GM18907 (cell line): ENCODE measurements at regions not wholly inside any gene's neighbourhood (a gene's known extent, or its start where the extent isn't known, plus 50 kb on each side); places are given as distances from the start of the nearest gene placed in this dataset.
"Not testable (repeated sequence)": the region's sequence is repeated elsewhere in the genome, so short reads cannot be mapped to it uniquely, and the experiment has no call there.

Experiments
- ATAC-seq: cut with Tn5 transposase; IDR thresholded peaks from one replicate; pipeline ENCODE4 v1.9.1; 2021; ENCODE audit warnings: mild to moderate bottlenecking, moderate library complexity; ENCODE audit not compliant: unreplicated experiment

DNA sequence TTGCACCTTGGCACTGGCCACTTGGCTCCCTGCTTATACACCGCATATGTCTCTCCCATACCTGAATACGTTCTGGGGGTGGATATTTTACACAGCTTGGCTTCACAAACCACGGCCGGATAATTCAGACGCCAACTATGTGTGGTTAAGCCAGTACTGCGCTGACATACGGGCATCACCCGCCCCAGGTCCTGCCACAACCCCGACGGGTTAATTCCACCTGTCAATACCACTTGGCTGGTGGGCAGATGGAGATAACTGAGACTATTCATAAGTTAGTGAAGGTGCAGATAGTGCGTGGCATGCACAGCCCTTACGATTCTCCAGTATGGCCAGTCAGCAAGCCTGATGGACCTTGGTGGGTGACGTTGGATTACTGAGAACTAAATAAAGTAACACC is 696.3 kb upstream of the AGA start:
- no peak for ATAC-seq

DNA sequence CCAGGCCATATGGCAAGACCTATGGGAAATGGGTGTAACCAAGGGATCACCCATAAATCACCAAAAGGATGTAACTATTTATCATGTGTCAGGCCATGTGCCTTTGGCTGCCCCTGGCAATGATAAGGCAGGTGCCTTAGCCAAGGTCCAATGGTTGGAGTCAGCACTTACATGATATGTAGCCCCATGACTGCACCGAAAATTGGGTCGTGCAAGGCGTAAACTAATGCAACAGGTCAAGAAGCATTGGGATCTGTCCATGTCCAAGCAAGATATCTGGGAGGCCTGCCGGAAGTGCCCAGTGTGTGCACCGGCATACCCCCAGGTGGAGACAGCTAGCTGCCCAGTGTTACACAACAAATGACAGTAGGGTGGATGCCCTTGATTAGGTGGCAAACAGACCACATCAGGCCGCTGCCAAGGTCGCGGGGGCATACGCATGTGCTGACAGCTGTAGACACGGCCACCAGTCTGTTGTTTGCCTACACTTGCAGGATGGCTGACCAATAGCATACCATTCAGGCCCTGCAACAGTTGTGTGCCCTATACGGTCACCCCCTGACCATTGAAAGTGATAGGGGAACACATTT is 698.2 kb upstream of the AGA start:
- no peak for ATAC-seq

DNA sequence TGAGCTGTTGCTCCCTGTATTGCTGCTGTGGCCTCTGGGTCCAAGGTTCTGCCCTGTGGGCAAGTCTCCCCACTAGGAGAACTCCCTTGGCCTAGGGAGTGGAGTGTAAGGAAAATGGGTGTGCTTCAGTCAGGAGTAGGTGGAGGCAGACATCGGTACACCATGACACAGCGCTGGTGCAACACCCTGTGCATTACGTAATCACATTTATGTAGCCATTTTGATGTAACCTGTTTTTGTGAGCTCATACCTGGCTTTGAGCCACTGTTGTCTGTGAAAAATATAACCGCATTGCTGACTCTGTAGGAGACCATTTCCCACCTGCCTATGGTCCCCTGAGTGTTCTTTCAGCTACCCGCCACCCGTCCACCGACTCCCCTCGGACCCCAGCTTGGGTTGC is 700.5 kb upstream of the AGA start:
- ATAC-seq: no peak

DNA sequence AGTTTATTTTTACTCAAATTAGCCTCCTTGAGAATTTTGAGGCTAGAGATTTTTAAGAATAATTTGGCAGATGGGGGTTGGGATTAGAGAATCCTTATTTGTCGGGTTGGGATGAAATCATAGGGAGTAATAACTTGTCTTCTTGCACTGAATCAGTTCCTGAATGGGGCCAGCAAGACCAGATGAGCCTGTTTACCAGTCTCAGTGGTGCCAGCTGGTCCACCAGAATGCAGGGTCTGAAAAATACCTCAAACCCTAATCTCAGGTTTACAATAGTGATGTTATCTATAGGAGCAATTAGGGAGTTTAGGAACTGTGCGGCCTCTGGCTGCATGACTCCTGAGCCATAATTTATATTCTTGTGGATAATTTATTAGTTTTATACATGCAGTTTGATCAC is 705.9 kb upstream of the AGA start:
- no peak for ATAC-seq

DNA sequence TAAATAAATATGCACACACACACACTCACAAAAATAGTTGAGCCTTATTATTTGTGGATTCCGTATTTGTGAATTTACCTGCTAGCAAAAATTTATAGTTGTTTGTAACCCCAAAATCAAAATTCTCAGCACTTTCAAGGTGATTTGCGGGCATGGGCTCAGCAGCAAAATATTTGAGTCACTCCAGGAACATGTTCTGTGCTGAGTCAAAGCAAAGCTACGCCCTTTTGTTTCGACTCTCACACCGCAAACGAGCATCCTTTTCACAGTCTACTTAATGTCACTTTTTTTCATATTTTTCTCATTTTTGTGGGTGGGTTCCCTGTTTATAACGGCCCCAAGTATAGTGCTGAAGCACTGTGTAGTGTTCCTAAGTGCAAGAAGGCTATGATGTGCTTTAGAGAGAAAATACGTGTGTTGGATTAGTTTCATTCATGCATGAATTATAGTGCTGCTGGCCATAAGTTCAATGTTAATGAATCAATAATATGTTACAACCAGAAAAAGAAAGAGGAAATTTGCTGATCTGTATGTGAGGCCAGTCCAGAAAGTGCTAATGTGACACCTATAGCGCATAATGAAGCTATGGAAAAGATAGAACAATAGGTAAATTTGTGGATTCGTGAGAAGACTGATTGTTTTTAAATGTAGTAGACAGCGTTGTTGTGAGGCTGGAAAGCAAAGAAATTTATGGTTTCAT is 723.2 kb upstream of the AGA start:
- no peak for ATAC-seq

DNA sequence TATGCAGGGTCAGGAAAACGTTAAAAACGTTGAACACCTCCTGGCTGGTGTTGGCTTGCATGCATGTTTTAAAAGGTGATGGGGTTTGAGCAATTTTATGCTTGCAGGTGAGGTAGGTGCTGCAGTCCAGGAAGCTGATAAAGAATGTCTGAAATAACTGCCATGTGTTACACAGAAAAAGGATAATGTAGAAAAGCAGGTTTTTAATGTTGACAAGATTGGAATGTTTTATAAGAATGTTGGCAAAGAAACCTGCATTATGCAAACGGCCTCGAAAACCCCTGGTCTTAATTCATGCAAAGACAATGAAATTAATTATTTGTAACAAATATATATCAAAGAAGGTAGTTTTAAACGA is 723.7 kb upstream of the AGA start:
- no peak for ATAC-seq

DNA sequence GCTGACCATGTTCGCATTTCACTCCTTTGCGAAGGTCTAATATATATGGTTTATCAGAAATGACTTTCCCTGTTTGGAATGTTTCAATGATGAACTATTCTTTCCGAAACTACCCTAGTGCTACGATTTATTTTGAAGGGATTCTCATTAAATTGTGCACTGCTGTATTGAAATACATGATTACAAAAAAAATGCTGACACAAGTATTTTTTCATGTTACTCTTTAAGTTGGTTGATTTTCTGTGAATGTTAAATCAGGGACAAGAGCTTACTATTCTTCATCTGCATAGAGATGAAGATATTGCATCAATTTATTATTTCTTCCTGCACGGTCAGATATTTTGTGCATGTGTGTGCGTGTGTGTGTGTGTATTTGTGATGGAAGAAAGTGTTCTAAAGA is 731.5 kb upstream of the AGA start:
- ATAC-seq: no peak

DNA sequence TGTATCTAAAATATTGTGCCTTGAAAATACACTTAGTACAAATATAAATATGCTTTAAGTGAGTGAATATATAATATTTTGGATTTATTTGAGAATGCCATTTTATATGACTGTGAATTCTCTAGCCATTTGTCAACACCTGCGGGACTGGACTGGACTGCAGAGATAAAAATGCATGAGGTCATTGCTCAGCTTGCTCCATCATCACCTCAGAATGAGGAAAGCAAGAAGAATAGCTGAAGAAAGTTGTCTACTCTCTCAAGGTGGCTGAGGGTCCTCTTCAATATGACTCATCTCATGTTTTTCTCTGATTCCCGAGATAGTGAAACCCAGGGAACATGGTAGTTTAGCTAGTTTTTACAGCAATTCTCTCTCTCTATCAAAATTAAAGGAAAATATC is 732.5 kb upstream of the AGA start:
- no peak for ATAC-seq

DNA sequence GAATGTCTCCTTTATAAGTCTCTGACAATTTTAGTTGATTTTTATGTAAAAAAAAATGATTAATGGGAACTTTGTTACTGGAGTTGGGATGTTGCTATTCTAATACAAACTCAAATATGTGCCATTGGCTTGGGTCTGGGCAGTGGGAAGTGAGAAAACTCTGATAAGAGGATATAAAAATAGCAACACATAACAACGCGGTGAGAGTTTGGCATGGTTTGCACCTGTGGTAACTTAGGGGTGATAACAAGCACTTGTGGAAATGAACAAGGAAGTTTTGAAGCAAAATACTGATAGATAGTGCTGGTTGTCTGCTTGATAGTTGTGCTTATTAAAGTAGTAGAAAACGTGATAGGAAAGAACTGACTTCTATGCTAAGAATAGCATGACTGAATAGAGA is 743.3 kb upstream of the AGA start:
- no peak for ATAC-seq

DNA sequence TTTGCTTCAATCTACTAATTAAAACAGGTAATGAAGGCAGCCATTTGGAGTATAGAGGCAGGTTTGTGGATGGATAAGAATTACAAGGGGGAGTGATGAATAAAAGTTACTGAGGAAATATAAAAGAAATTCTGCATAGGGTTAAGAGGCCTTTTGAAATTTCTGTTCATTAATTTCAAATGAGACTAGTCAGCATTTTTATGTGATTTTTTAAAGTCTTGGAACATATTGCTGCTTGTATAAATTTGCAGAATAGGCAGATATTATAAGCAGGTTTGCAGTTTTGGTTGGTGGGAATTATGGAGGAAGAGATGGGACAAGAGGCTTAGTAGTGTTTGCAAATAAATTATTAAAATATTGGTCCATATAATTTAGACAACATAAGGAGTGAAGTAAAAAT is 750.4 kb upstream of the AGA start:
- no peak for ATAC-seq

DNA sequence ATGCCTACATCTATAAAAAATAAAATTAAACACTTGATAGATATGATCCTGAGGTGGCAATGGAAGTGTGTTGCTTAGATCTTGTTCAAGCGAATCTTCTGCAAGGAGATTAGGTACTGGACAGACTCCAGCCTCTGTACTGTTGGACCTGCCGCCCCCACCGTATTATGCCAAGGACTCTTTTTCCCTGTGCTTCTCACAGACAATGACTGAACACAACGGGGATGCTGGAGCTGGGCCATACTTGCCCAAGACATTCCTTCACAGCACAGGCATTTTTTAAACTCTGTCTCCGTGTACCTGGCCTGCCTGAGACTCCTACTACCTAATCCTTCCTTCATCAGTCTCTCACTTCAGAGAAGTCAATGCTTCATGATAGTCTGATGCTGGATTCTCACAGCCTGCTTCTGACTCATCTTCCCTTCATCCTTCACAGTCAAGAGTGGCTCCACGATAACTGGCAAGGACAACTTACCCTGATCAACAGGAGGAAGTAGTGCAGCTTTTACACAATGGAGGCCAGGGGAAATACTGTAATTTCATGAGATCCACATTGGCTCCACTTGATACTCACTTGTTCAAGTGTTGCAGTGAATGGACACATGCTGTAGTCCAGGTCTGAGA is 754.6 kb upstream of the AGA start:
- ATAC-seq: no peak

DNA sequence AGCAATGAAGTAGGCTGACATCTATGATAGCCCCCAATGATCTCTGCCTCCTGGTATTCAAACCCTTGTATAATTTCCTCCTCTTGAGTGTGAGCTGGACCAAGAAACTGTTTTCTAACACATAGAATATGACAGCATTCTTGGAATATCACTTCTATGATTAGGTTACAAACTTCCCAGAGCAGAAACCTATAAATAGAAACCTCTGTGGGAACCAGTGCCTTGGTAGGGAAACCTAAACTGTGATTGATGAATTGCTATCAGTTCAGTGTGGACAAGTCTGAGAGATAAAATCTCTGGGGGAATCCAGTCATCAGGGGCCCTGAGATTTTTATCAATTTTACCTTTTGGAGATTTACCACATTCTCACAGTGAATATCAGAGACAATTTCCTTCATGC is 756.5 kb upstream of the AGA start:
- no peak for ATAC-seq

DNA sequence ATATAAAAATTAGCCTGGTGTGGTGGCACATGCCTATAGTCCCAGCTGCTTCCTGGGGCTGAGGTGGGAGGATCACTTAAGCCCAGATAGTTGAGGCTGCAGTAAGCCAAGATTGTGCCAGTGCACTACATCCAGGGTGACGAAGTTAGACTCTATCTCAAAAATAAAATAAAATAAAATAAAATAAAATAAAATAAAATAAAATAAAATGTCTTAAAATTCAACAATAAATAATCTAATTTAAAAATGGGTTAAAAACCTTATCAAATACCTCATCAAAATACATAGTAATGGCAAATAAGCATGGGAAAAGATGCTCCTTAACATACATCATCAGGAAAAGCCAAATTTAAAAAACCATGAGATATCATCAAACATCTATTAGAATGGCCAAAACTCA is 760.2 kb upstream of the AGA start:
- no peak for ATAC-seq

DNA sequence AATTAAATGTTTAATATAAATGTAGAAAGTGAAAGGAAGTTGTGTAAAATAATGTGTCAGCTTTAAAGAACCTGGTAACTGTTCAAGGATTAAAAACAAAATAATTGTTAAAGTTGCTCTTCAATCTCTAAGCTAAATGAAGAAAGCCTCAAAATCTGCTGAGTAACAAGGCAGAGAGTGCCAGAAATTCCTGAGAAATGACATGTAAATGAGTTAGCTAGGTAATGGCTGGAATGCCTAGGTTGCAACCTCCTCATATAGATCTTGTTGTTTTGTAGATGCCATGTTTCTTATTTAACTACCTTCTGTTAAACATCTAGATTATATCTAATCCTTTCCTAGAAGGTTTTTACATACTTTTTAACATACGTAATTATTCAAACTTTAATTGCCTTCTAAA is 763.6 kb upstream of the AGA start:
- no peak for ATAC-seq

DNA sequence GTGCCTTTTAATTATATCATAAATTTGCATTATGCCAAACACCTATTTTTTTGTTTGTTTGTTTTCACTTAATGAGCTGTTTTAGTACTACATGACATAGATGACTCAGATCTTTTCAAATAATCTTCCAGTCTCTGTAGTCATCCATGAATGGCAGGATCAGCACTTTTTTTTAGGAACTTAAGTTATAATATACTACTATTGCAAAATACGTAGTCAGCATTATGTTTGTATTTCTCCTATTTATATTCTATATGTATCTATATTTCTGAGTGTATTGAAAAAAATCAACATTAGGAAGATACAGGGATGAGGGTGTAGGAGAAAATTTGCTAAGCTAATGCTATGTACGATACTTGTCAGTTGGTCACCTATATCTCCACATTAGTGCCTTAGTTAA is 773.1 kb upstream of the AGA start:
- ATAC-seq: no peak

DNA sequence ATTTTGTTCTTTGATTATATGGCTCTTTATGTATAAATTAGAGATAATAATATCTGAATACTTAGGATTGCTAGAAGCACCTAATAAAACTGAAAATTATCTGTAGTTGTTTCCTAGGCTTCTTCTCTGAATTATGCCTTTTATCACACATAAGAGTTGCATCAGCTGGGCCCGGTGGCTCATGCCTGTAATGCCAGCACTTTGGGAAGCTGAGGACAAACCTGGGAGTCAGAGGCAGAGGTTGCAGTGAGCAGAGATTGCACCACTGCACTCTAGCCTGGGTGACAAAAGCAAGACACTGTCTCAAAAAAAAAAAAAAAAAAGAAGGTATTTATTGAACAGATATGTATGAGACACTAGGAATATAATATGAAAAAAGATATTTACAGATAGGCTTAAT is 773.5 kb upstream of the AGA start:
- ATAC-seq: no peak

DNA sequence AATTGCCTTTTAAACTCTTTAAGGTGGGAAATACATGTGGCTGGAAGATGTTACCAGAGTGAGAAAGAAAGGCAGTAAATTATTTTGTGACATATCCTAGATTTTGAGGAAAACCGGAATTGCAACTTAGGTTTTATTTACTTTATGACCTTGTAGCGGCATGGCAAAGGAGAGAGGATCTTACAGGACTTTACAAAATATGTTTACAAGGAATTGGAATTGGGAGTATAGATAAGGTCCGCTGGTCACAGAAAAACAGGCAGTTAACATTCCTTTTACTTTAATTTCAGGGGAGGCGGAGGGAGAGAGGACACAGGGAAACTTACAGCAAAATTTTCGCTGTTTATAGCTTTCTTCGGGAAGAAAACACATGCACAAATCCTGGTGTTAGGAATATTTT is 784.2 kb upstream of the AGA start:
- not testable (repeated sequence) for ATAC-seq

DNA sequence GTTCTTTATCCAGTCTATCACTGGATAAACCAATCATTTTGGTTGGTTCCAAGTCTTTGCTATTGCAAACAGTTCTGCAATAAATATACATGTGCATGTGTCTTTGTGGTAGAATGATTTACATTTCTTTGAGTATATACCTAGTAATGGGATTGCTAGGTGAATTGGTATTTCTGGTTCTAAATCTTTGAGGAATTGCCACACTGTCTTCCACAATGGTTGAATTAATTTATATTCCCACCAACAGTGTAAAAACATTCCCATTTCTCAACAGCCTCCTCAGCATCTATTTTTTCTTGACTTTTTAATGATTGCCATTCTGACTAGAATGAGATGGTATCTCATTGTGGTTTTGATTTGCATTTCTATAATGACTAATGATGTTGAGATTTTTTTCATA is 791.7 kb upstream of the AGA start:
- no peak for ATAC-seq

DNA sequence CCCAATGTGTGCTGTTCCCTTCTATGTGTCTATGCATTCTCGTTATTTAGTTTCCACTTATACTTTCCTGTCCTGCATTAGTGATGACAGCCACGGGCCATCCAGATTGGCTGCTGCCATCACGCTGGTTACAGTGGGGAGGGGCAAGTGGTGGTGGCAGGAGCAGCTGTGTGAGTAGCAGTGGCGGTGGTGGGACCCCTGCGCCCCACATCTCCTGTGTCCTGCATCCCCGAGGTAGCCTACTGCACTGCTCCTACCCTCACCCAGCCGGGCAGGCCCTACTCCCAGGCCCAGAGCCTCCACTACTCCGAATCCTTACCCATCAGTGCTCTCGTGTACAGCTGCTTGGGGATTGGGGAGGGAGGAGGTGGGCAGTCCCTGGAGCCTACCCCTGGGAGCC is 798.7 kb upstream of the AGA start:
- no peak for ATAC-seq

DNA sequence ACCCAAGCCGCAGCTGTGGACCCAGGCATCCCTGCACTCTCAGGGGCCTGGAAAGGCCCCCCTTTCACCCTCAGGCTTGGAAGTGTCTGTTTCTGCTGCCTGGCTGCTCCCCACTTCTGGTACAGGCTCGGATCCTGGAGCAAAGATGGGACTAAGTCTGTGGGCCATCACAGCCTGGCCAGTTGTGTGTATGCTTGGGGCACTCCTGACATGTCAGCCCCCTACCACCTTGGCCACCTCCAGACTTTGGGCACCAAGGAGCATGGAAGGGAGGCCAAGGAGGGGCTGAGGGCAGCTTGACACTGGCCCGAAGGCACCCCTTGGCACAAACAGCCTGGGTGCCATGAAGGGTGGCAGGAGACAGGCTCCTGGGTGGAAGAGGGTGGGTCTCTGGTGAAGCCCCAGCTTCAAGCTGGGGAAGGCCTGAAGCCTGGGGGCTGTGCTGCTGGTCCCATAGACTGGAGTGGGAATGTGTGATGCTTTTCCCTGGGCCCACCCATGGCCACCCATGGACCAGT is 799.4 kb upstream of the AGA start:
- no peak for ATAC-seq

DNA sequence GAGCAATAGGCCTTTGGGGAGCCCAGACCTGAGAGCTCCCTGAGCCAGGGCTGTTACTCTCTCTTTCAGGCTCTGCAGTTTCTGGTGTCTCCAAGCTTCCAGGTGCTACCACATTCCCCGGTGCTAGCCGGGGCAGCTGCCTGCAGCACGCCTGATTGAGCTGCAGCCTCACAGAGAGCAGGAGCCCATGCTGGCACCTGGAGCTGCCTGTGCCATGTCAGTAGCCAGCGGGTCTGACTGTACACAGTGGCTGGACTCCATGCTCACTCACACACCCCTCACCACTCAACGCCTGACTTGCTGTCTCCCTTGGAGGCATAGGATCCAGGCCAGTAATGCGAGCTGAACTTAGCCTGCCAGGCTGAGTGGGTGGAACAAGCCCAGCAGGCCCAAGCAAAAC is 800.4 kb upstream of the AGA start:
- ATAC-seq: no peak

DNA sequence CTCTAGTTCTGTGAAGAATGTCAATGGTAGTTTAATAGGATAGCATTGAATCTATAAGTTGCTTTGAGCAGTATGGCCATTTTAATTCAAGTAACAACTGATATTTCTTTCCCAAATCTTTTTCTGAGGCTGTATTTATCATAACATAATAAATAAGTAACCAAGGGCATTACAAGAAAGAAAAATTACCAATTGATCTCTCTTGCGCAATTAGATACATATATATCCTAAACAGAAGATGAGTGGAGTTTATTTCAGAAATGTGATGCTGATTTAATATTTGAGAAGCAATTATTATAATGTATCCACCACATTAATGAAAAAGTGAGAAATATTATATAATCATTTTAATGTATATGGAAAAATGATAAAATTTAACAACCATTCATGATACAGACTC is 802.5 kb upstream of the AGA start:
- ATAC-seq: no peak

DNA sequence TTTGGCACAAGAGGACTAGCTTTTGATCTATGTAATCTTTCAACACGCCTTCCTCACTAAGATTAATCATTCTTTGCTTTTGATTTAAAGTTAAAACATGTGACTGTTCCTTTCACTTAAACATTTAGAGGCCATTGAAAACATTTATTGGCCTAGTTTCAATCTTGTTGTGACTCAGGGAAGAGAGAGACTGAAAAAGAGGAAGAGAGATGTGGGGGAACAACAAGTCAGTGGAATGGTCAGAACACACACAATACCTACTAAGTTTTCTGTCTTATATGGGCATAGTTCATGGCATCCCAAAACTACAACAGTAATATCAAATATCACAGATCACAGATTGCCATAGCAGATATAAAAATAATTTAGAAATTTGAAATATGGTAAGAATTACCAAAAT is 812.9 kb upstream of the AGA start:
- ATAC-seq: no peak
